SK-N-SH (cell line): ENCODE measurements at regions not wholly inside any gene's neighbourhood (a gene's known extent, or its start where the extent isn't known, plus 50 kb on each side); places are given as distances from the start of the nearest gene placed in this dataset.

Experiments
- CTCF ChIA-PET: fragments of 300-600, 350-600 bp; formaldehyde crosslinking; extraction: SDS; loops from one replicate; lab custom pipeline; 2021; lab: Yijun Ruan, JAX
- POLR2A ChIA-PET: fragments of 350-600 bp; sonication (Branson Sonifier 250); formaldehyde crosslinking; extraction: SDS; loops from one replicate; lab custom pipeline; 2020; ENCODE audit warnings: antibody characterized with exemption, inconsistent platforms; lab: Yijun Ruan, JAX
- DNase-seq: peaks from one replicate; pipeline ENCODE4 v3.0.0; 2012
- H2AFZ ChIP-seq: fragments of 200-600 bp; sonication (generic); 2 replicates; pipeline ENCODE4 v1.8.1; 2016; ENCODE audit warnings: antibody characterized with exemption, mild to moderate bottlenecking, low read depth
- H3F3A ChIP-seq: fragments of 200-600 bp; sonication (generic); replicated peaks from 2 replicates; pipeline ENCODE3; 2016; ENCODE audit warnings: antibody characterized with exemption, mild to moderate bottlenecking; ENCODE audit not compliant: insufficient read depth
- H3K27ac ChIP-seq, 2 experiments: fragments of 200-500 bp in 1 of 2; fragments of 200-600 bp in 1 of 2; sonication (Bioruptor generic) in 1 of 2; sonication (generic), shearing (Covaris generic) in 1 of 2; 2 replicates each; pipeline versions ENCODE4 v1.5.1 to v1.6.1; 2014 to 2016; ENCODE audit warnings: low read depth in 2 of 2, inconsistent platforms in 1 of 2, low read length in 1 of 2, mild to moderate bottlenecking in 1 of 2, mixed read lengths in 1 of 2
- H3K27me3 ChIP-seq: fragments of 200-600 bp; sonication (generic), shearing (Covaris generic); 2 replicates; pipeline ENCODE4 v1.6.1; 2016; ENCODE audit warnings: mixed run types; ENCODE audit not compliant: insufficient read depth
- H3K36me3 ChIP-seq, 2 experiments: fragments of 200-500 bp in 1 of 2; fragments of 200-600 bp in 1 of 2; sonication (Bioruptor generic) in 1 of 2; sonication (generic) in 1 of 2; replicated peaks in 1 of 2; 2 replicates each; pipeline versions ENCODE3 to v1.5.1; 2014 to 2016; ENCODE audit warnings: low read length in 1 of 2, mild to moderate bottlenecking in 1 of 2; ENCODE audit not compliant: insufficient read depth in 2 of 2, control insufficient read depth in 1 of 2
- H3K4me1 ChIP-seq, 2 experiments: fragments of 200-500 bp in 1 of 2; fragments of 200-600 bp in 1 of 2; sonication (Bioruptor generic) in 1 of 2; sonication (generic), shearing (Covaris generic) in 1 of 2; 2 replicates each; pipeline versions ENCODE4 v1.5.1 to v1.6.1; 2014 to 2016; ENCODE audit warnings: low read depth in 1 of 2, low read length in 1 of 2, mixed run types in 1 of 2; ENCODE audit not compliant: insufficient read depth in 2 of 2, control insufficient read depth in 1 of 2
- H3K4me2 ChIP-seq: fragments of 200-600 bp; sonication (generic), shearing (Covaris generic); 2 replicates; pipeline ENCODE4 v1.6.1; 2017; ENCODE audit warnings: mixed run types
- H3K4me3 ChIP-seq, 2 experiments: fragments of 200-500 bp in 1 of 2; fragments of 200-600 bp in 1 of 2; sonication (Bioruptor generic) in 1 of 2; sonication (generic), shearing (Covaris generic) in 1 of 2; 2 replicates each; pipeline versions ENCODE4 v1.5.1 to v1.8.1; 2014 to 2016; ENCODE audit warnings: low read depth in 2 of 2, inconsistent platforms in 1 of 2, low read length in 1 of 2, mild to moderate bottlenecking in 1 of 2, mixed read lengths in 1 of 2, moderate library complexity in 1 of 2
- H3K79me2 ChIP-seq: fragments of 200-600 bp; sonication (generic); 2 replicates; pipeline ENCODE4 v1.8.1; 2017; ENCODE audit warnings: mild to moderate bottlenecking; ENCODE audit not compliant: insufficient read depth
- H3K9ac ChIP-seq: fragments of 200-600 bp; sonication (generic); 2 replicates; pipeline ENCODE4 v1.6.1; 2017; ENCODE audit warnings: mixed run types
- H3K9me2 ChIP-seq: fragments of 200-600 bp; sonication (generic); 2 replicates; pipeline ENCODE4 v1.6.1; 2017; ENCODE audit warnings: mixed run types
- H3K9me3 ChIP-seq: fragments of 200-600 bp; sonication (generic); 2 replicates; pipeline ENCODE4 v1.6.1; 2017; ENCODE audit warnings: mixed run types, mild to moderate bottlenecking, moderate library complexity
- H4K20me1 ChIP-seq: fragments of 200-600 bp; sonication (generic); 2 replicates; pipeline ENCODE4 v1.6.1; 2017; ENCODE audit warnings: mild to moderate bottlenecking, mixed run types; ENCODE audit not compliant: insufficient read depth
- CHD2 ChIP-seq: fragments of 150-350 bp; IDR thresholded peaks from 2 replicates; pipeline ENCODE4 v1.6.1; 2018; ENCODE audit warnings: low read length; ENCODE audit not compliant: partially characterized antibody
- CTCF ChIP-seq: fragments of 200-600 bp; sonication (generic); IDR thresholded peaks from 2 replicates; pipeline ENCODE4 v1.6.1; 2017; ENCODE audit warnings: antibody characterized with exemption, mild to moderate bottlenecking, moderate library complexity
- EP300 ChIP-seq, 2 experiments: IDR thresholded peaks; 2 replicates each; pipeline versions ENCODE4 v1.4.0 to v1.6.1; 2012; ENCODE audit warnings: borderline replicate concordance in 1 of 2, low read depth in 1 of 2, low read length in 1 of 2
- FOXJ3 ChIP-seq: sonication (generic); formaldehyde crosslinking; IDR thresholded peaks from 2 replicates; pipeline ENCODE4 v1.5.1; 2020; ENCODE audit warnings: mild to moderate bottlenecking, missing genetic modification reagents
- GATA2 ChIP-seq: sonication (generic); formaldehyde crosslinking; IDR thresholded peaks from 2 replicates; pipeline ENCODE4 v1.5.0; 2020; ENCODE audit warnings: mild to moderate bottlenecking, missing genetic modification reagents
- IRF3 ChIP-seq: fragments of 150-350 bp; IDR thresholded peaks from 2 replicates; pipeline ENCODE4 v1.6.1; 2016; ENCODE audit warnings: mild to moderate bottlenecking, low read depth, low read length
- MEF2A ChIP-seq: IDR thresholded peaks from 2 replicates; pipeline ENCODE4 v1.4.0; 2012; ENCODE audit warnings: low read depth, borderline replicate concordance
- MXI1 ChIP-seq: IDR thresholded peaks from 2 replicates; pipeline ENCODE4 v1.6.1; 2012; ENCODE audit warnings: mild to moderate bottlenecking, low read depth, low read length, improper control_type of control experiment
- NRF1 ChIP-seq: IDR thresholded peaks from 2 replicates; pipeline ENCODE4 v1.6.1; 2012; ENCODE audit warnings: low read depth, mild to moderate bottlenecking, low read length
- RAD21 ChIP-seq: IDR thresholded peaks from 2 replicates; pipeline ENCODE4 v1.6.1; 2012; ENCODE audit warnings: mild to moderate bottlenecking, low read length
- RCOR1 ChIP-seq: fragments of 150-350 bp; IDR thresholded peaks from 2 replicates; pipeline ENCODE4 v1.6.1; 2017; ENCODE audit warnings: antibody characterized with exemption, low read length
- REST ChIP-seq: IDR thresholded peaks from 2 replicates; pipeline ENCODE4 v1.6.1; 2012; ENCODE audit warnings: mild to moderate bottlenecking, low read depth, low read length, moderate library complexity
- RXRA ChIP-seq: IDR thresholded peaks from 2 replicates; pipeline ENCODE4 v1.4.0; 2012; ENCODE audit warnings: low read depth, mild to moderate bottlenecking, borderline replicate concordance
- TAF1 ChIP-seq: IDR thresholded peaks from 2 replicates; pipeline ENCODE4 v1.6.1; 2012; ENCODE audit warnings: low read depth, mild to moderate bottlenecking, low read length, moderate library complexity, borderline replicate concordance
- USF2 ChIP-seq: fragments of 150-350 bp; IDR thresholded peaks from 2 replicates; pipeline ENCODE4 v1.6.1; 2017; ENCODE audit warnings: antibody characterized with exemption, low read length, low read depth, borderline replicate concordance
- YY1 ChIP-seq: IDR thresholded peaks from 2 replicates; pipeline ENCODE4 v1.4.0; 2012; ENCODE audit warnings: low read depth, mild to moderate bottlenecking
- WGBS: methylation state at CpG from one replicate; pipeline ENCODE4 v1.1.6; 2017; ENCODE audit warnings: low lambda C conversion rate; 5-methylcytosine and 5-hydroxymethylcytosine counted together

- ChIA-PET CTCF (interaction anchor here (0.8 kb wide), 1 partner anchor 14 kb away, joined by 3 read pairs; no protein-coding TSS in a partner anchor), POLR2A (no interaction called here)
- no peak for DNase-seq
- H2AFZ ChIP-seq, result no peak overlapping the region
- no peaks in the 10 kb centered on the region for H3K36me3 ChIP-seq
- H3K27me3 ChIP-seq, result no peaks in the 10 kb centered on the region
- no peak for TF ChIP-seq RAD21
- TF ChIP-seq RXRA, result no peak
- TF ChIP-seq NRF1, result no peak
- TF ChIP-seq USF2, result no peak
- no peak for TF ChIP-seq MEF2A
- no peaks in the 10 kb centered on the region for H3F3A ChIP-seq
- 13% methylated on average over 2 of the region's 2 CpGs for WGBS
- no peak overlapping the region for H3K4me2 ChIP-seq
- no peaks in the 10 kb centered on the region; the same call in 1 of the 2 replicates for H3K9me3 ChIP-seq
- no peak overlapping the region for H3K4me3 ChIP-seq
- no peaks in the 10 kb centered on the region for H3K9me2 ChIP-seq
- no peak overlapping the region for H3K9ac ChIP-seq
- H3K27ac ChIP-seq, result no peak overlapping the region
- H3K4me1 ChIP-seq, result peaks cover 0 to 8% of the 10 kb centered on the region in 2 experiments; a peak in 1 of 4 replicates
- H3K79me2 ChIP-seq, result no peaks in the 10 kb centered on the region
- no peaks in the 10 kb centered on the region for H4K20me1 ChIP-seq
Observed at GRCh38 chr11:134905517-134905916, 493.5 kb upstream of the B3GAT1 start.

GRCh38 chr11:134904103-134904790 is 492.2 kb upstream of the B3GAT1 start:
- H3K4me2 ChIP-seq, result no peak overlapping the region
- no peak overlapping the region for H2AFZ ChIP-seq
- ChIA-PET CTCF (interaction anchor here (0.9 kb wide), 1 partner anchor 36 kb away, joined by 3 read pairs; no protein-coding TSS in a partner anchor), POLR2A (no interaction called here)
- WGBS, result 20% methylated on average over 4 of the region's 8 CpGs
- no peak overlapping the region for H3K27ac ChIP-seq
- H3K4me3 ChIP-seq, result no peak overlapping the region
- H3F3A ChIP-seq, result no peaks in the 10 kb centered on the region
- no peaks in the 10 kb centered on the region for H3K9me3 ChIP-seq
- peaks cover 0 to 8% of the 10 kb centered on the region in 2 experiments; a peak in 1 of 4 replicates for H3K4me1 ChIP-seq
- H4K20me1 ChIP-seq, result no peaks in the 10 kb centered on the region
- no peaks in the 10 kb centered on the region for H3K9me2 ChIP-seq
- DNase-seq, result no peak
- no peaks in the 10 kb centered on the region for H3K27me3 ChIP-seq
- no peak overlapping the region for H3K9ac ChIP-seq
- H3K36me3 ChIP-seq, result no peaks in the 10 kb centered on the region
- H3K79me2 ChIP-seq, result no peaks in the 10 kb centered on the region
- no peak for TF ChIP-seq RCOR1
- TF ChIP-seq REST, result no peak
- TF ChIP-seq CTCF, result no peak
- no peak for TF ChIP-seq YY1
- no peak for TF ChIP-seq RAD21
- no peak for TF ChIP-seq CHD2
- TF ChIP-seq IRF3, result no peak
- TF ChIP-seq USF2, result no peak
- no peak for TF ChIP-seq FOXJ3
- TF ChIP-seq MEF2A, result no peak
- TF ChIP-seq GATA2 (CRISPR knock-in tag), result no peak
- no peak for TF ChIP-seq EP300 (IDR thresholded peaks at IDR 0.05; ENCODE audit: borderline replicate concordance in 1 of 2, low read depth in 1 of 2, low read length in 1 of 2)
- no peak for TF ChIP-seq MXI1
- no peak for TF ChIP-seq TAF1
